Neural crest cell (in vitro differentiated cells): ENCODE measurements at regions not wholly inside any gene's neighbourhood (a gene's known extent, or its start where the extent isn't known, plus 50 kb on each side); places are given as distances from the start of the nearest gene placed in this dataset.

Experiments used
- DNase-seq: peaks from one replicate; pipeline ENCODE4 v3.0.0; 2021; ENCODE audit warnings: low read depth, mixed read lengths, low spot score
- H3K27ac Mint-ChIP-seq: one replicate; pipeline ENCODE4 v1.8.0; 2021; ENCODE audit warnings: mild to moderate bottlenecking, mixed read lengths; ENCODE audit not compliant: unreplicated experiment
- H3K27me3 Mint-ChIP-seq: 2 replicates; pipeline ENCODE4 v1.8.0; 2021; ENCODE audit warnings: low read depth, mild to moderate bottlenecking, mixed read lengths
- H3K36me3 Mint-ChIP-seq: 2 replicates; pipeline ENCODE4 v1.8.0; 2021; ENCODE audit warnings: low read depth, mild to moderate bottlenecking, mixed read lengths
- H3K4me1 Mint-ChIP-seq: 2 replicates; pipeline ENCODE4 v1.8.0; 2021; ENCODE audit warnings: mixed read lengths
- H3K4me3 Mint-ChIP-seq: one replicate; pipeline ENCODE4 v1.8.0; 2021; ENCODE audit warnings: mild to moderate bottlenecking, mixed read lengths
- H3K9me3 Mint-ChIP-seq: 2 replicates; pipeline ENCODE4 v1.8.0; 2021; ENCODE audit warnings: mixed read lengths
- CTCF ChIP-seq: fragments of 200-600 bp; sonication (generic); conservative IDR thresholded peaks from 2 replicates; pipeline ENCODE4 v1.5.0; 2021; ENCODE audit warnings: antibody characterized with exemption, mild to moderate bottlenecking

DNA sequence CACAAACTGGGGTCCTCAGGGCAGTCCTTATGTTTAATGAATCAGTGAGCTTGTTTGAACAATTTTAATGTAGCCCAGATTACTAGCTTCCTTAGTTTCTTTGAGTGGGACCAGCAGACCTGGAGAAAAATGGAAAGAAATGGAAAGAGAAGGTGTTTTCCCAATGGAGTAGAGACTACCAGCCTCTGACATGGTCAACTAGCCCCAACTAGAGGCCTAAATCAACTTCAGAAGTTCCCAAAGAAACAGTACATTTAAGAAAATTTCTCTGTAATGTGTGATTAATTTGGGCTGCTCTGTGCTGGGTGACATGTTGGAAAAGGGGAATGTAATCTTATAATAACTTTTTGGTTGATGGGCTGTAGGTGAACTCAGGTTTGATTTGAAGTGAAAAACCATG, 310.9 kb downstream of the MFSD1 start:
- H3K4me3 Mint-ChIP-seq, result no peak overlapping the region
- H3K27me3 Mint-ChIP-seq, result no peaks in the 10 kb centered on the region
- no peaks in the 10 kb centered on the region for H3K36me3 Mint-ChIP-seq
- TF ChIP-seq CTCF, result no peak
- H3K27ac Mint-ChIP-seq, result no peak overlapping the region
- no peak for DNase-seq
- H3K4me1 Mint-ChIP-seq, result peaks cover 4% of the 10 kb centered on the region
- H3K9me3 Mint-ChIP-seq, result no peaks in the 10 kb centered on the region

- Mint-ChIP-seq H3K27ac (no peak overlapping the region), H3K4me1 (peaks cover 4% of the 10 kb centered on the region), H3K9me3 (no peaks in the 10 kb centered on the region), H3K4me3 (no peak overlapping the region), H3K36me3 (no peaks in the 10 kb centered on the region), H3K27me3 (peaks cover 5% of the 10 kb centered on the region)
- TF ChIP-seq CTCF, result no peak
- DNase-seq, result no peak
Observed at GRCh38 chr3:159113221-159113875, 311.5 kb downstream of the MFSD1 start.

DNA sequence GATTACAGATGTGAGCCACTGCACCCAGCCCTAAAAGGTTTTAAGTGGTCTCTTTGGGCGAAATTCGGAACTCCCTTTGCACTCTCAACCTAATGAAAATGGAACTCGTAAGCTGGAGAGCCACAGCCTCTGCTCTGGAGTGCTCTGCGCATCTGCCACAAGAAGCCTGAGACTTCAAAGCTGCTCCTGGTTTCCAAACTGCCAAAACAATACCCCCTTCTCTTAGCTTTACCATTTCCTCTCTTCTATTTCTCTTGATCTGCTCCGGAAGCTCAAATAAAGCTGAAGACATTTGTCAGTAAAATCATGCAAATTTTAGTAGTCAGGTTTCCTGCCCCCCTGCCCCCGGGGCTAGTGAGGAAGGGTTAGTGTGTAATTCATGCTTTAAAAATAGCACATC, 312.7 kb downstream of the MFSD1 start:
- H3K27me3 Mint-ChIP-seq, result peaks cover 9% of the 10 kb centered on the region
- no peak overlapping the region for H3K27ac Mint-ChIP-seq
- TF ChIP-seq CTCF, result no peak
- H3K4me1 Mint-ChIP-seq, result peaks cover 4% of the 10 kb centered on the region
- no peak overlapping the region for H3K4me3 Mint-ChIP-seq
- no peaks in the 10 kb centered on the region for H3K9me3 Mint-ChIP-seq
- no peaks in the 10 kb centered on the region for H3K36me3 Mint-ChIP-seq
- DNase-seq, result no peak

- H3K27me3 Mint-ChIP-seq, result peaks cover 23% of the 10 kb centered on the region
- H3K4me1 Mint-ChIP-seq, result no peaks in the 10 kb centered on the region
- H3K4me3 Mint-ChIP-seq, result no peak overlapping the region
- no peak overlapping the region for H3K27ac Mint-ChIP-seq
- no peaks in the 10 kb centered on the region for H3K36me3 Mint-ChIP-seq
- no peaks in the 10 kb centered on the region for H3K9me3 Mint-ChIP-seq
- DNase-seq, result no peak
- TF ChIP-seq CTCF, result no peak
Observed at GRCh38 chr3:159123877-159124276, 322.0 kb downstream of the MFSD1 start.

DNA sequence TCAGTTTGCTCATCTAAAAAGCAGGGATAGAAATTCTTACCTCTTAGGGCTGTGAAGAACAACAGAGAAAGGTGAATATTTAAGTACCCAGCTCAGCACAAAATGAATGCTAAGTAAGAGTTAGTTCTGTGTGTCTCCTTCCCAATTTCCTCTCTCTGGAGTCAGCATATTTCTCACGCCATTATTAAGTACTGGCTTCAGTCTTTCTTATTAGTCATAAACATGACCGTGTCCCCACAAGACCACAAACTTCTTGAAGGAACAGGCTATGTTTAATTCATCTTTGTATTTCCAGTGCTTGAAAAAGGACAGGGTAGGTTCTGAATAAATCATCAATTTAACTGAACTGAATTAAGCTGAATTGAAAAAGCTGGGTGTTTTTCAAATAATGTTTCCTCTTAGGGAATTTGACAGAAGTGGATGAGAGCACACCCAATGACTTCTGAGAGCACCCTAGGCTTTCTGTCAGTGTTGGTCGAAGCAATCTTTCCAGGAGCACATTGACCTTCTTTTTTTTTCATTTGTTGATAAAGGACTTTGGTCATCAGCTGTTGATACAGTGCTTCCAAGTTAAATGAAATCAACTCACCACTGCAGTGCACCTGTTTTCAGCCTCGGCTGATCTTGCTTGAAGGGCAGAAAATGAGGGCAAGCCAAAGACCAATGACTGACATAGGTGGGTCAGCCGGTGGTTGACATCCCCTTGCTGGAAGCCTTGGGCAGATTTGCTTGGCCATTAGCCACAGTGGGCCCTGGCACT, 324.6 kb downstream of the MFSD1 start:
- no peak for TF ChIP-seq CTCF
- Mint-ChIP-seq H3K27ac (no peak overlapping the region), H3K36me3 (no peaks in the 10 kb centered on the region), H3K4me3 (no peak overlapping the region), H3K27me3 (peaks cover 25% of the 10 kb centered on the region), H3K4me1 (no peaks in the 10 kb centered on the region), H3K9me3 (no peaks in the 10 kb centered on the region)
- DNase-seq, result no peak
